ELR (cell line): ENCODE measurements at regions not wholly inside any gene's neighbourhood (a gene's known extent, or its start where the extent isn't known, plus 50 kb on each side); places are given as distances from the start of the nearest gene placed in this dataset.

Experiments
- DNase-seq: peaks from one replicate; pipeline ENCODE4 v3.0.0-alpha.2; 2015; ENCODE audit warnings: low read depth

DNA sequence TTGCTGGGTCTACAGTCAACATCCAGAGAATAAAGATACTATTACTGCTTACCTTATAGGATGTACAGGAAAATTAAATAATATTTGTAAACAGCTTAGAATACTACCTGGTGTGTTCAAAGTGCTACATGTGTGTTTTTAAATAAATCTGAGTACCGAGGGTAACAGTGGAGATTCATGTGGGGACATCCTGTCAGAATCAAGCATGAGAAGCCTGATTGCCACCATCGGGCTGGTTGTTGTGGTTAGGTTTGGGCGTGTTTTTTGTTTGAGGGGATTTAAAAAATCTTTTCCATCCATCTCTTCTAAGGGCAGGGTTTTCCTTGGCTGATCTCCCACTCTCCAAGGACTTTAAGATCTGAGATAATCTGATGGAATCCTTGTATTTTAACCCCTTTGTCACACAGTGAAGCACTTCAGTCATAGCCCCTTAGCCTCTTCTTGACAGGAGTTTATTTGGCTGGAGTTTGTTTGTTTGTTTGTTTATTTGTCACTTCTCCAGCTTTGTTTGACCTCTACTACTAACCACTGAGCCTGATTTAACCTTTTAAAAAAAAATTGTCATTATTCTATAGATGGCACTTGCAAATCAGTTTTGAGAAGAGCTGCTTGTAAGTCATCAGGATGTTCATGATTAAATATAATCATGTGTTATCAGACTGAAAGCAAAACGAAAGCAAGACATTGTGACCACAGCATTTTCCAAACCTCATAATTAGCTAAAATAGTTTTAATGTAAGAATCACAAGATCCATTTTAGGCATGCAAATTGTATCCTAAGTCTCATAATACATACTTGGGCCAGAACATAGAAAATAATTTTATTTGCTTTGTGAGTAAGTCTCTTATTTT is 72.8 kb upstream of the RARB start:
- no peak for DNase-seq

DNA sequence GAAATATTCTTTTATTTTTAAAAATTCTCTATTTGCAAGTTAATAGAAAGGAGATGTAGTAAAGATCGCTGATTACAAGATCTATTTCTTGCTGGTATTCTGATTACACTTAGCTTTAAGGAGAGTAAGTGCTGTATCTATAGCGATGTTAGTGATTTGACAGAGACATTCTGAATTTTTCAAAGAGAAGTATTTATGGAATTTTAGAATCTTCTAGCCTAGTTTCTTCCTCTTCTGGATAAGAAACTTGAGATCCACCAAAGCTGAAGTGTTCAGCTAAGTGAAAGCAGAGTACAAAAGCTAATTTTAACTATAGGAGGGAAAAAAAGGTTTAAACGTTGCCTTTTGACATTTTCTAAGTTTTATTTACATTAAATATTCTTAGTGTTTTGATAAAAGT is 72.1 kb upstream of the RARB start:
- no peak for DNase-seq

DNA sequence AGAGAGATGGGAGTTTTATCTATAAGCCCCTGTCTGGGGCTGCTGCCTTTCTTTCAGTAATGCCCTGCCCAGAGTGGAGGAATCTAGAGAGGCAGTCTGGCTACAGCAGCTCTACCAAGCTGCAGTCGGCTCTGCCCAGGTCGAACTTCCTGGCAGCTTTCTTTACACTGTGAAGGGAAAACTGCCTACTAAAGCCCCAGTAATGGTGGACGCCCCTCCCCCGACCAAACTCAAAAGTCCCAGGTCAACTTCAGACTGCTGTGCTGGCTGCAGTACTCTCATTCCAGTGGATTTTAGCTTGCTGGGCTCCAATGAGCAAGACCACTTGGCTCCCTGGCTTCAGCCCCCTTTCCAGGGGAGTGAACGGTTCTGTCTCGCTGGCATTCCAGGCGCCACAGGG is 65.9 kb upstream of the RARB start:
- DNase-seq: no peak

DNA sequence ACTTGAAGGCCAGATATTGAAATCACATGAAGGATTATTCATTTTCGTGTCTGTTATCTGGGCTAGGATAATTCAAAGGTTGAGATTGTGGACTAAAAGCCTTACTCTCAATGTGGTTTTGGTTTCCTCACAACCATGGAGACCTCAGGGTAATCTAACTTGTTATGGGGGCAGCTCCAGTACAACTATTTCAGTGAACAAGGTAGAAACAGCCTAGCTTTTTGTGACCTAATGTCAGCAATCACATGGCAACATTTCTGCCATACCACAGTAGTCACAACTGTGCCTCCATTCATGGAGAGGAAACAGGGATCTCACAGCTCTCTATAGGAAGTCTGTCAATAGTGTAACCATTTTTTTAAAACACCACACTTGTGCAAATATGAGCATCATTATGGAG is 62.4 kb upstream of the RARB start:
- DNase-seq: no peak

DNA sequence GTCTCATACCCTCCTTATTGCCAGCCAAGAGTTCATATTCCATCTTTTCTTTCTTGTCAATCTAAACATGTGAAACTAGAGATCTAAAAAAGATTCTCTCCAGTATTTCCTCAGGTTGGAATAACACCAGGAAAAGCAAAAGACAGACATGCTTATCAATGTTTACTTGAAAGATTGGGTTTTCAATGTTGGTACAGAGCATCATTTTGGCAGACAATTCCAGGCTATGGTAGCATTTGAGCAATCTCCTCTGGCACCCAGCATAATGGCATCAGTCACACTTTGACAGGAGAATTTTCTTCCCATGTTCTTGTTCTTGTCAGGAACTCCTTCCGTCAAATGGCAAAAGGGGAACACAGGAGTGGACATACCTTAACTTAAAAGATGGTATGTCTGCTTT is 61.0 kb upstream of the RARB start:
- no peak for DNase-seq

GRCh38 chr3:25372167-25372566 is 55.9 kb upstream of the RARB start:
- DNase-seq: no peak

- DNase-seq: no peak
Observed at GRCh38 chr3:25376340-25376739, 51.7 kb upstream of the RARB start.

GRCh38 chr3:25377042-25377441 is 51.0 kb upstream of the RARB start:
- DNase-seq: no peak
